Epidermal melanocyte (primary cell): ENCODE measurements at regions not wholly inside any gene's neighbourhood (a gene's known extent, or its start where the extent isn't known, plus 50 kb on each side); places are given as distances from the start of the nearest gene placed in this dataset.
"Not testable (repeated sequence)": the region's sequence is repeated elsewhere in the genome, so short reads cannot be mapped to it uniquely, and the experiment has no call there.

Experiments
- DNase-seq: peaks from one replicate; pipeline ENCODE4 v3.0.0; 2011; ENCODE audit warnings: low spot score; ENCODE audit not compliant: insufficient read length

DNA sequence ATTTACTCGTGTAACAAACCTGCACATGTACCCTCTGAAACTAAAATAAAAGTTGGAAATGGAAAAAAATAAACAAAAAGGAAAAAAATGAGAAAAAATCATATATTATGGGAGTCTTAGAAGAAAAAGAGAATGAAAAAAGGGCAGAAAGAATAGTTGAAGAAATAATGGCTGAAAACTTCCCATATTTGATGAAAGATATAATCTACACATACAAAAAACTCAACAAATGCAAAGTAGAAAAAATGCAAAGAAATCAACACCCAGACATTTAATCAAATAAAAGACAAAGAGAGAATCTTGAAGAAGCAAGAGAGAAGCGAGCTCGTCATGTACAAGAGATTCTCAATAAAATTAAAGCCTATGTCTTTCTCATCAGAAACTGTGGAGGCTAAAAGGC, 73.8 kb downstream of the SLC25A46 start:
- DNase-seq = no peak

DNA sequence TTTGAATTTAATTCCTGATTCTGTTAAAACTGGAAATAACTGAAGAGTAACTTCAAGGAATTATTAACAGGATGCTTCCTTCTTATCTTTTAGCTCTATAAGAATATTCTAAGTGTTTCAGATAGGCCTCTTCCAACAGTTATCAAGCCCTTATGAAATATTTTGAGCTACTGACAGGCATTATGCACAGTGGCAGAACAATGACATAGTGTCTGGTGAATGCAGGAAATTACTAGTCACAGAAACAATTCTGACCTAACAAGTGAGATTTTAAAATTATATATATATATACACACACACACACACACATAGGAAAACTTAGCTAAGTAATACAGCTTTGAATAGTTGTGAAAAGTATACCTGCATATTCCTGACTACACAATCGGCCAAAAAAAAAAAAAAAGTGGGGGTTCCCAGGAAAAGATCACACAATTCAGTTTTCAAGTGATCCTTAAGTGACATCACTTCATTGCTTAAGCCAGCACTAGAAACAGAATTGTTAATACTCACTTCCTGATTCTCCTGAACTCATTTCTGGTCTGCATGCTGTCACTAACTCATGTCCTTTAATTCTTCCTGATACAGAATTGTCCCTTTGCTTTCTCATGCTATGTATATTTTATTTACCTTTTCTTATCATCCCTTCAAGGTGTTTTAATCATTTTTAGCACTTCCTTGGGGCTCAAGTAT, 77.3 kb downstream of the SLC25A46 start:
- no peak for DNase-seq

DNA sequence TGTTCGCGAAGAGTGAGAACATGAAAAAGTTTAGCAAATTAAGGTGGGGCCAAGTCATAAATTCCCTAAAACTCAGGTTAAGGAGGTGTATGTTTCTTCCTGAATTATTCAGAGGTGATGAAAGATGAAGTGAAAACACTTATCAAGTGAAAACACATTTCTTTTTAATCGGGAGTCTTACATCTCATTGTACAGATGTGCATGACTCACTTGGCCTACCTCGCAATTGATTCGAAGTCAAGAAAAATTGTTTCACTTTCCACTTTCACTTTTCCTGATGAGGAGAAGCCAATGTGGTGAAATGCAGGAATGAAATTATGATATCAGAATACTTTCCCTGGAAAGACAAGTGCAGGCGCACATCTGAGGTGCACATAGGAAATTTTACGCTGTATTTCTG, 78.7 kb downstream of the SLC25A46 start:
- DNase-seq = no peak

DNA sequence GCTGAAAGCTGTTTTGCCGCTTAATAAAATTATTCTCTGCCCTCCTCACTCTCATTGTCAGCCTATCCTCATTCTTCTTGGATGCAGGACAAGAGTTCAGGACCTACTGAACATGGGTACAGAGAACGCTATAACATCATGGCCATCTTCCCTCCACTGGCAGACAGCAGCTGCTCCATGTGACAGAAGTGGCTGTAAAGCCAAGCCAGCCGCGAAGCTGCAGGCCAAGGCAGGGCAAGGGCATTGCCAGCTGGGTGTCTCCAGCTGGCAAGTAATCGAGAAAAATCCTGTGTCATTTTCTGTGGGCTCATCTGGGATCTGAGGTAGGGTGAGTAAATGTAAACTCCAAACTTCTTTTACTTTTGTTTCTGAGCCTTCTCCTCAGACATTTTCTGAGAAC, 84.8 kb downstream of the SLC25A46 start:
- DNase-seq = no peak

DNA sequence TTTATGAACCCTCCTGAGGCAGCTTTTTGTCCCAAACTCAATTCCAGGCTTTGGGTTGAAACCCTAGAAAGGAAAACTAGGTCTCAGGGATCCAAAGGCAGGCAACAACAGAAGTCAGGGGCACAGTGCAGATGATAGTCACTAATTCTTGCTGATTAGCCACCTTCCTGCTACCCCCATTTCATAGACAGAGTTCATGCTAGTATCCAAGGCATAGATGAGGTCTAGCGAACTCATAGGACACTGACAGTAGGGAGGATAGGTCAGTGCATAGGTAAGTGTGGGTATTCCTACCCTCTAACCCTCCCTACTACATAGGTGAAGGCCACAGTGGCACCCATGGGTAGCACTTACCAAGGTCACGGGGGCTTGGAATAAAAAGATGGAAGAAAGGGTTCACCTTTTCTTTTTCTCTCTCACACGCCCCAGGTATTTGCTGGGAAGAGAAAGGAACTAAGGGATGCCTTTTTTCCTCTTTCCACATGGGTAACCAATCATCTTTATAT, 86.2 kb downstream of the SLC25A46 start:
- no peak for DNase-seq

DNA sequence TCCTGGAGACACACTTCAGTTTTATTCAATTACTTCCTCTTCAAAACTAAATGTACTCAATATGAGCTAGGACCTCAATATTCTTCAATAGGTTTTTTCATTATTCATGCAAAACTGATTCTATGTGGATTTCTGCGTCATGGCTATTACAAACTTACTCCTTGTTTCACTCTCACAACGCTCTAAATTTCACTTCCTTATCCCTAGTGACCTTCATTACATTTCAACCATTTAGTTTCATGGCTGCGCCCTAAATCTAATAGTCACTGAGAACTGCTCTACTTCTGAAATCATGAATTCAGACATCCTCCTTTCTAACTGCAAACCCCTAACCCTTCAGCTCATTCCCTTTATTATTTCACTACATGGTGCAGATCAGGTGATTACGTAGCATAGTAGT, 93.9 kb downstream of the SLC25A46 start:
- DNase-seq = no peak

DNA sequence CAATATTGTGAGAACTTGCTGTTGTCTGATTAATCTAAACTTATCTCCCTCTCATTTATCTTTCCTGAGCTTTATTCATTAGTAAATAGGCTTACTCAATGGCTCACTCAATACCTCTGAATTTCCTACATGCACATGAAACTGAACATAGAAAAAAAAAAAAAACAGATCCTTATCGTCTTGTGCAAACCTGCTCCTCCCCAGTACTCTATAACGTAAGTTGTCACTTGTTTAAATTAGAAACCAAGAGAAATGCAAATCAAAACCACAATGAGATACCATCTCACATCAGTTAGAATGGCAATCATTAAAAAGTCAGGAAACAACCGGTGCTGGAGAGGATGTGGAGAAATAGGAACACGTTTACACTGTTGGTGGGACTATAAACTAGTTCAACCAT, 96.1 kb downstream of the SLC25A46 start:
- DNase-seq = not testable (repeated sequence)

DNA sequence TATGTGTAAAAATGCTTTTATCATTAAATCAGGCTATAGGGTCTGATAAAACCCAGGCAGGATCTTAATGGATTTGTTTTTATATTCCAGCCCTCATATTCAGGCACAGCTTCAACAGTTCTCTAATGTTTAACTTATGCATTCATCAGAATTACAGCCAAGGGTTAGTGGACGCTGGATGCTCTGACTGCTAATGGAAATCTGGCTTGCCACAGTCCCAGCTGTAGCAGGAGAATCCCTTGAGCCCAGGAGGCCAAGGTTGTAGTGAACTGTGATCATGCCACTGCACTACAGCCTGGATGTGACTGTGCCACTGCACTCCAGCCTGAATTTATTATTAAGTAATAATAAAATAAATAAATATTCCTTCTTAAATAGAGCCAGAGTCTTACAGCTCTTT, 98.0 kb downstream of the SLC25A46 start:
- no peak for DNase-seq

DNA sequence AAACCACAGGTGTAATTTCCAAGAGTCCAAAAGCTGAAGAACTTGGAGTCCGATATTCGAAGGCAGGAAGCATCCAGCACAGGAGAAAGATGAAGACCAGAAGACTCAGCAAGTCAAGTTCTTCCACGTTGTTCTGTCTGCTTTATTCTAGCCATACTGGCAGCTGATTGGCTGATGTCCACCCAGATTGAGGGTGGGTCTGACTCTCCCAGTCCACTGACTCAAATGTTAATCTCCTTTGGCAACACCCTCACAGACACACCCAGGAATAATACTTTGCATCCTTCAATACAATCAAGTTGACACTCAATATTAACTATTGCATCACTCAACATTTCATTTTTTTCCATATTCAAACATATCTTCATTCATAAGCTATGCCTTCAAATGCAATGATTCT, 99.5 kb downstream of the SLC25A46 start:
- not testable (repeated sequence) for DNase-seq

DNA sequence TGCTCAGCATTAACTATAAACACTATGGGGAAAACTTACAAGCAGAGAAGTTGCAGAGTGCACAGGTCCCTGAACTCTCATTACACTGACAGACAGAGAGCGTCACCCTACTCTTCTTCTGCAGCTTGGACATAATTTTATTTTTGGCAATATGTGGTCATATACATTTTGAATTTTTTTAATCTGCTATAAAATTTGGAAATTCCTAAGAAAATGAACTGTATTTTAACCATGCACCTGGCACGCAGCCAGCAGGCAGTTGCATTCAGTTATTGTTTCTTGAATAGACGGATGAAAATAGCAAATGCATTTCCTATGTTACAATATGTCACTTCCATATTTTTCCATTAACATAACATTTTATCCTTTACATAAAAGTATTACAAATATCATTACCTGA, 100.2 kb downstream of the SLC25A46 start:
- DNase-seq = no peak

DNA sequence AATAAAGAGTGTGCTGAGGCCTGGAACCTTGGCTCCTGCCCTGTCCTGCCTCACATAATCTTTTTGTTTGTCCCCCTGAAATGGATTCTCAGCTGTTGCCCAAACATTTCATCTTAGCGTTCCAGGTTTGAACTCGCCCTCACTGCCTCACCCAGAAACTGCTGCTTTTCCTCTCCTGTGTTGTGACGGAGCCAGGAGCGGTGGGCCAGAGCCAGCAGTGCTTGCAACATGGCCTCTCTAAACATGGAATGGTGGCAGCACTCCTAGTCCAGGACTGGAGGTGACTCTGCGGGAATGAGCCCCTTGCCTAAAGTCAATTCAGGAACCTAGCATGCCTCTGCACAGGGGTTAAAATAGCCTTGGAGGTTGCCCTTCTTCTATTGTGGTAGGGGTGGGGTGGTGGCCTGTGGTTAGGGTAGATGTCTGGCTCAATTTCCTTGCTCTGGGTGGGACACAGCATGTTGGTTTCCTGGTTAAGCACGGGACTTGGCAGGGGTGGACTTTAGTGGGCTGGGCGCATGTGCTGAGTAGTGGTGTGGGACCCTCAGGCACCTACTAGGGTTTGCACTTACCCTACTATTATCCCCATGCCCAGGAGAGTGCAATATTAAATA, 101.6 kb downstream of the SLC25A46 start:
- no peak for DNase-seq

DNA sequence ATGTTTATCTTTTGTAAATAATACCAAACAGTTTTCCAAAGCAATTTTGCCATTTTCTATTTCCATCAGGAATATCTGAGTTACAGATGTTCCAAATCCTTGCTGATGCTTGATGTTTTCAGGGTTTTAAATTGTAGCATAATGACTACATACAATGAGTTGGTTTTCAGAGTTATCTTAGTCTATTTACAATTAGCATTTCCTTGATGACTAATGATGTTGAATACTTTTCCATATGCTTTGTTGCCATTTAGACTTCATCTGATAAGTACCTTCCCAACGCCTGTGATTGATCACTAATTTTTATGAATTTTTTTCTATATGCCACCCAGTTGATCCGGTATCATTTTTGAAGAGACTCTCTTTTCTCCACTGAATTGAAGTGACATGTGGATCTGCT, 102.3 kb downstream of the SLC25A46 start:
- no peak for DNase-seq

DNA sequence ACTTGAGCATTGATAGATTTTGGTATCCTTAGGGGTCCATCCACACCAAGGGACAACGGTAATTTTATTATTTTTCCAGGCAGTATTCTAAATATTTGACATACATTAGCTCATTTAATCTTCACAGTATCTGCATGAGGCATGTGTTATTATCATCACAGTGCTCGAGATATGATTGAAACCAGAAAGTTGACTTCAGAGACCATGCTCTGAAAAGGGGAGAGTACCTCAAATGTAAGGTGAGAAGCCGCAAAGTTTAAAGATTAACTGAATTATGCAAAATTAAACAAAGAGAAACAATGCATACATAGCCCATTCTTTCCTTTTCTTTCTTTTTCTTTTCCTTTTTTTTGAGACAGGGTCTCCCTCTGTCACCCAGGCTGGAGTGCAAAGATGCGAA, 104.1 kb downstream of the SLC25A46 start:
- DNase-seq = no peak

DNA sequence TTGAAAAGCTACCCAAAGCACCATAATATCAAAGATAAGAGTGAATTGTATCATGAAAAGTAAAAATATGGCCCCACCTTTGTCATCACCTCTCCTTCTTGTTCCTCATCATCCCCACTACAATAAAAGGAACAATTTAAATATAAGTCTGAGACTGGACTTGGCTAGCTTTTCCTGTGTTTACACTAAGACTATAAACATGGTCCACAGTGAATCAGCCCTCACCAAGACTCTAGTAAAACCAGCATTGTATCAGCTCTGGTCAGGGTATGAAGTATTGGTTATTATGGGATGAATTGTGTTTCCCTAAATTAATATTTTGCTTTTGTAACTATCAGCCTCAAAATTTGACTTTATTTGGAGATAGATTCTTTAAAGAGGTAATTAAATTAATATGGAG, 105.4 kb downstream of the SLC25A46 start:
- no peak for DNase-seq

DNA sequence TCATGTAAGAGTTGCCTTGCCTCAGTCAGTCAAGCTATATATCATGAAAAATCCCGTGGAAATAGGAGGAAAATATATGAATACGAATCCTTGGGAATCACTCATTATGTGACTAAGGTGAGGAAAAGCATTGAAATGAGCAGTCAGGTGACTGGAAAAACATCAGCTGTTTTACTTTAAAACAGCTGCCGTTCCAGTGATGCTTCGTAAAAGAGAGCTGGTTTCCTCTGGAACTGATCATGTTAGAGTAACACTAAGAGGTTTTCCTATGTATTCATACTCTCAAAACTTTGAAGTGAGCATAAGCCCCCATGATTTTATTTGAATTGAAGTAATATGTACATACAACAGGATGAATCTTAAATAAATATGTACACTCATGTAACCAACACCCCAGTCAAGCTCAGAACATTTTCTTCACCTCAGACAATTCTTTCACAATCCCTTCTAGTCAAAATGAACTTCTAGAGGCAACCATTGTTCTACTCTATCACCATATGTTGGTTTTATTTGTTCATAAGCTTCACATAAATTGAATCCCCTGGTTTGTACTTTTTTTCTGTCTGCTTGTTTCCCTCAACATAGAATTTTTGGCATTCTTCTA, 107.7 kb downstream of the SLC25A46 start:
- no peak for DNase-seq

DNA sequence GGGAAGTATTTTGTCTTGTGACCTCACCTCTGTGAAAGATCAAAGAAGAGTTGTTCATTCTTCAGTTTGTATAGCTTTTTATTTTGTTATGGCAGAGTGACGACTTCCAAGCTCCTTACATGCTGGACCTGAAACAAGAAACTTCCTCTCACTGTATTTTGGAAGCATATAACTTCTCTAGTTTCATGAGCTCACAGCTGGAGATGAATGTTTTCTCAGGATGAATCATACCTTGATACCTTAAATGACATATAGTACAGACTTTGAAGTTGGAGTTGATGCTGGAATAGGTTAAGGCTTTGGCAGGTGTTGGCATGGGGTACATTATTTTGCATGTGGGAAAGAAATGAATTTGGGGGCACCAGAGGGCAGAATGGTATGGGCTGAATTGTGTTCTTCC, 112.5 kb downstream of the SLC25A46 start:
- no peak for DNase-seq

DNA sequence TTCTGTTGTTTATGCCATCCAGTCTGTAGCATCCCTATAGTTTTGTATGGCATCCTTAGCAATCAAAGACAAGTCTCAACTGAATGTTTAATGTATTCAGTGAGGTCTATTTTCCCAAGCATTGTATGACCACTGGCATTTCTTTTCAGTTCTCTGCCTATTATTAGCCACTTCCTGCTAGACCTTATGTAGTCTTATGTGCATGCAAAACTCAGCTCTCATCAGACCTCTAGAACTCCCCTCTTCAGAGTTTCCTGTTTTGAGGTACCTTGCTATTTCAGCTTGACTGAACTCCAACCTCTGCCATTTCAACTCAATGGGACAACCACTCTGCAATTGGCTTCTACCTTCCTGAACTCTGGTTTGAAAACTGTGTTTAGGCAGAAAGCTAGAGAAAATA, 113.2 kb downstream of the SLC25A46 start:
- DNase-seq = no peak

DNA sequence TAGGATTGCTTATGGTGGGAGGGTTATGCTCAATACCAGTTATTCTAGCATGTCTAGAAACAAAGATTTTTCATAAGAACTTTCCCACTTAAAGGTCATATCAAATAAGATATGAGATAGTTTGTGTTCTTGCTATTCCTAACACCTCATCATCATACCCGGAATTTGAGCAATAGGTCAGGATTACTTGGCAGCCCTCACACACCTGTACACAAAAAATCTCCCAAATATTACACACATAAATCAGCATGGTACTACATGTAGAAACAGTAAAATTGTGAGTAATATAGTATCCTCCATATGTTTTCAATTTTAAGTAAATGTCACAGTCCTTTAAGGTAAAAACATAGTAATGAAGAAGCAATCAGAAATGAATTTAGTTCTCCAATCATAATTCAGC, 113.7 kb downstream of the SLC25A46 start:
- no peak for DNase-seq

DNA sequence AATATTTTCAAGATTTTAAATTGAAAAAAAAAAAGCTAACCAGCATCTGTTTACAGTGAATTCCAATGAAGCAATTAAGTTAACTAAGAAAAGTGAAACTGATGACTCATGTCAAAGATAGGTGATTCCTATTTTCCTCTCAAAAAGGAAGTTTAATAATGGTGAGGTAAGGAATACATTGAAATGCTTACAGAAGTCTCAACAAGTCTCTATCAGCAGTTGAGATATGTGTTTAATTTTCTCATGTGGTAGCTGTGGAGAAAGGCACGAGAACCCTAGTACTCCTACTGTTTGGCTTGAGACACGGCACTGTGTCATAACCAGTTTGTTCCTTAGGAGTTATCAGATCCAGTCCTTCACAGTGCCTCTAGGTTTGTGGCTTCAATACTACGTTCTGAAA, 114.5 kb downstream of the SLC25A46 start:
- no peak for DNase-seq

DNA sequence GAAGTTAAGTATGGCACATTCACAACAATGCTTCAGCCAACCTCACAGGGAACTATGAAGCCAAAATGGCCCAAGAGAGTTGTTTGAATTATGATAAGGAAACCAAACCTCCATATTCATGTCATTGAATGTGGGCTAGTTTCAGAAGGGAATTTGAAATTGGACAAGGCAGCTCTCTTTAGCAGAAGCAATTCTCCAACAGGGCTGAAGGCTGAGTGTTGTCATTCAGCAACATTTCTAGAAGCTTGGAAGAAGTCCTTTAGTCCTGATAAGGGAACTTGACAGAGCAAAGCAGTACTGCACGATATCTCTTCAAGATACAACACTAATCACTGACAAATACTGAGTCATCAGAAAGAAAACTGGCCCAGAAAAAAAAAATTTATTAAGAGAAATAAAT, 115.4 kb downstream of the SLC25A46 start:
- DNase-seq = no peak

DNA sequence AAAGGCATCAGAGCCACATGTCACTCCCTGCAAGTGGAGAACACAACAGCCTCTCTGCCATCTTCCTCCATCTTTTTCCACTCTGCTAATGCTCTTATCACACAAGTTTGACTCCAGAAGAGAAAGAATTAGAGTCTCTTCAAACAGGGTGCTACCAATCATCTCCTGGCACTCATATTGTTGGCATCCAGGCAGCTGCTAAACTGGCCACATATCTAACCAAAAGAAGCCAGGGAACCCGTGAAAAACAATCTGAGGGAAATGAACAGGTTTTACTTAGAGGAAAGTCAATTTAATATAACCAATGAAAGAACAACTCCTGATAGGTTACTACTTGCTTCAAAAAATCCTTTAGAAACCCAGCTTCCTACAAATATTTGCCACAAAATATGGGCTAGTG, 117.2 kb downstream of the SLC25A46 start:
- no peak for DNase-seq

DNA sequence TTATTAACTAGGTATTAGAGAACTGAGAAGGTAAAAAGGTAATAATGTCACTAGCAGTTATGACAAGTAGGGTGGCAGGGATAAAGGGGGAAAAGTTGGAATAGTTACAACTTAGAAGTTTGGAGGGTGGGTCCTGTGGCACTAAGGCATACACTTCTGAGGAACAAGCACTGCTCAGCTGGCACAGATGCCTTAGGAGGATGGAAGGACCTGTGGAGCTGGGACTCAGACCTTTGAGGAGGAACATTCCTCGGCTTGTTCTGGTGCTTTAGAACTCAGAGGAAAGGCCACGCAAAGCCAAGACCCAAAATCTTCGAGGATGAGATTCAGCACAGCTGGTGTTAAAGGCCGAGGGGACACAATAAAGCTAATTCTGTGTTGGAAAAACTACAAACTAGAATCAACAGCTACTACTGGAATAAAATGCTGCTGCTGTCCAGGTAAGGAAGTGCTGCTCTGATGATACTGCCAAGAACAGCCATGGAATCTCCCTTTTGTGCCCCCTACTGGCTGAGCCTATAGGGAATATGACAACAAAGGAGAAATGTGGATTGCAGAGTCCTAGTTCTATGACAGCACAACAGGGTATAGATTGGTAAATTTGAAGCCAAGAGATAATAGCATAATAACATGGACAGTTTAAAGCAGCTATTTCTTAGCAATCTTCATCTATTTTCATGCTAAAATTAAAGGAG, 126.7 kb downstream of the SLC25A46 start:
- DNase-seq = peak; percentile 15
